Nephron progenitor cell (in vitro differentiated cells): ENCODE measurements at regions not wholly inside any gene's neighbourhood (a gene's known extent, or its start where the extent isn't known, plus 50 kb on each side); places are given as distances from the start of the nearest gene placed in this dataset.

Experiments
- DNase-seq: peaks from one replicate; pipeline ENCODE4 v3.0.0; 2021
- H3K27ac Mint-ChIP-seq: 2 replicates; pipeline ENCODE4 v1.8.0; 2021; ENCODE audit warnings: mild to moderate bottlenecking, moderate library complexity, mixed read lengths
- H3K27me3 Mint-ChIP-seq: 2 replicates; pipeline ENCODE4 v1.8.0; 2021; ENCODE audit warnings: mild to moderate bottlenecking, low read depth, mixed read lengths; ENCODE audit not compliant: poor library complexity
- H3K36me3 Mint-ChIP-seq: 2 replicates; pipeline ENCODE4 v1.8.0; 2021; ENCODE audit warnings: low read depth, mixed read lengths
- H3K4me1 Mint-ChIP-seq: 2 replicates; pipeline ENCODE4 v1.8.0; 2021; ENCODE audit warnings: mixed read lengths
- H3K4me3 Mint-ChIP-seq: 2 replicates; pipeline ENCODE4 v1.8.0; 2021; ENCODE audit warnings: mild to moderate bottlenecking, moderate library complexity, mixed read lengths
- H3K9me3 Mint-ChIP-seq: 2 replicates; pipeline ENCODE4 v1.8.0; 2021; ENCODE audit warnings: mild to moderate bottlenecking, moderate library complexity, mixed read lengths
- CTCF ChIP-seq: fragments of 200-600 bp; sonication (generic); IDR thresholded peaks from 2 replicates; pipeline ENCODE4 v1.5.0; 2021; ENCODE audit warnings: antibody characterized with exemption

- Mint-ChIP-seq H3K4me1 (no peaks in the 10 kb centered on the region), H3K36me3 (no peaks in the 10 kb centered on the region), H3K27me3 (peaks cover 17% of the 10 kb centered on the region), H3K9me3 (no peaks in the 10 kb centered on the region), H3K27ac (no peak overlapping the region), H3K4me3 (no peak overlapping the region)
- no peak for TF ChIP-seq CTCF
- DNase-seq, result no peak
Measured at GRCh38 chr2:235142601-235143000, 190.8 kb downstream of the SH3BP4 start.

- no peak overlapping the region for H3K4me3 Mint-ChIP-seq
- no peaks in the 10 kb centered on the region for H3K4me1 Mint-ChIP-seq
- H3K27me3 Mint-ChIP-seq, result peaks cover 11% of the 10 kb centered on the region
- no peak for TF ChIP-seq CTCF
- H3K9me3 Mint-ChIP-seq, result no peaks in the 10 kb centered on the region
- H3K36me3 Mint-ChIP-seq, result no peaks in the 10 kb centered on the region
- no peak for DNase-seq
- H3K27ac Mint-ChIP-seq, result no peak overlapping the region
Measured at GRCh38 chr2:235143789-235144188, 192.0 kb downstream of the SH3BP4 start.

DNA sequence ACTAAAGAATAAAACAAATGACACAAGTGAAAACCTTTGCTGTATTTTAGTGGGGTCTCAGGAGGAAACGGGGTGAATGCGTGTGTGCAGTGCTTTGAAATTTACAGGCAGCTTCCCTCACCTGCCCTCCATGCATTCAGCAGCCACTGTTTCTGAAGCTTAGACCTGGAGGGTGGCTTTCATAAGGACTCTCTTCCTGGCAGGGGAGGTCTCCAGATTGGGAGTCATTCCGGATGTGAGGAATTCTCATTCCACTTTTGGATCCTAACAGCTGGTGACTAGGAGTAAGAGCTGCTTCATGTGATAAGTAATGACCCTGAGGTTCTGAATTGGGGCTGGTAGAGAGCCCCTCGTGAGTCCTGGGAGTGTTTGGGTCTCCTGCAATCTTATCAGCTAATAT is 192.5 kb downstream of the SH3BP4 start:
- Mint-ChIP-seq H3K4me1 (peaks cover 4% of the 10 kb centered on the region), H3K27ac (no peak overlapping the region), H3K4me3 (no peak overlapping the region), H3K9me3 (no peaks in the 10 kb centered on the region), H3K36me3 (no peaks in the 10 kb centered on the region), H3K27me3 (peaks cover 11% of the 10 kb centered on the region)
- no peak for TF ChIP-seq CTCF
- no peak for DNase-seq

GRCh38 chr2:235146206-235146605 is 194.4 kb downstream of the SH3BP4 start:
- Mint-ChIP-seq H3K4me3 (no peak overlapping the region), H3K4me1 (peaks cover 14% of the 10 kb centered on the region), H3K36me3 (no peaks in the 10 kb centered on the region), H3K27me3 (peaks cover 8% of the 10 kb centered on the region), H3K9me3 (no peaks in the 10 kb centered on the region), H3K27ac (no peak overlapping the region)
- no peak for DNase-seq
- no peak for TF ChIP-seq CTCF

DNA sequence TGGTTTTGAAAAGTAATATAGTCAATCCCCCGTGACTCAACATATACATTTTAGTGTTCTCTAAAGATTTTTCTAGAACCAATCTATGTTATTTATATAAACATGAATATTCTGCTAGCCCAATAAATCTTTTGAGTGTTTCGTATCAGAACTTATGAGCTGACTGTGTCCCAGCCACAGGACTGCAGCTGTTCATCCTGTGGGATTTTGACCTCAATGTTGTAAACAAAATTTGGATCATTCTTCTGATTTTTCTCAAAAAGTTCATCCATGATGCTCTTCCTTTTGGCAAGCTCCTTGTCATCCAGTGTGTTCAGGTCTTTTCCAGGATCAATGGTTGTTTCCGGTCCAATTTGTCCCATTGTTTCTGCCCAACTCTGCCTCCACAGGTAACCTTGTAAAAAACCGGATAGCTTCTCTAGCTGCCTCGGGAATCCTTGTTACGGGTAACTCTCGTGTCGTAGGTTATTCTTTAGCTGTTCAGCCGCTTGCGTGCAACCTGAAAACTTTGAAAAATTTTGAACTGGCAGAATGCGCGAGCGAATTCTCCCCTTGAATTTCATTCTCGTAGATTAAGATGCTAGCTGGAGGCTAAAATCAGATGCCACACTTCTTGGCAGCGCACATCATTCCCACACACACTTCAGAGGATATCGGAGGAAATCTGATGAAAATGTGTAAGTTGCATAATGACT is 195.2 kb downstream of the SH3BP4 start:
- Mint-ChIP-seq H3K36me3 (no peaks in the 10 kb centered on the region), H3K9me3 (no peaks in the 10 kb centered on the region), H3K4me3 (no peak overlapping the region), H3K27me3 (peaks cover 6% of the 10 kb centered on the region), H3K4me1 (peaks cover 14% of the 10 kb centered on the region), H3K27ac (no peak overlapping the region)
- DNase-seq, result no peak
- TF ChIP-seq CTCF, result no peak
